GM12875 (cell line): ENCODE measurements at regions not wholly inside any gene's neighbourhood (a gene's known extent, or its start where the extent isn't known, plus 50 kb on each side); places are given as distances from the start of the nearest gene placed in this dataset.

ENCODE experiments used
- H3K4me3 ChIP-seq: one replicate; pipeline ENCODE4 v1.5.1; 2011; ENCODE audit warnings: low read depth, low read length, control low read depth
- CTCF ChIP-seq: IDR thresholded peaks from 2 replicates; pipeline ENCODE4 v1.5.1; 2011; ENCODE audit warnings: low read depth, mild to moderate bottlenecking, control low read depth, inconsistent platforms, low read length, moderate library complexity, borderline replicate concordance; ENCODE audit not compliant: insufficient read depth

DNA sequence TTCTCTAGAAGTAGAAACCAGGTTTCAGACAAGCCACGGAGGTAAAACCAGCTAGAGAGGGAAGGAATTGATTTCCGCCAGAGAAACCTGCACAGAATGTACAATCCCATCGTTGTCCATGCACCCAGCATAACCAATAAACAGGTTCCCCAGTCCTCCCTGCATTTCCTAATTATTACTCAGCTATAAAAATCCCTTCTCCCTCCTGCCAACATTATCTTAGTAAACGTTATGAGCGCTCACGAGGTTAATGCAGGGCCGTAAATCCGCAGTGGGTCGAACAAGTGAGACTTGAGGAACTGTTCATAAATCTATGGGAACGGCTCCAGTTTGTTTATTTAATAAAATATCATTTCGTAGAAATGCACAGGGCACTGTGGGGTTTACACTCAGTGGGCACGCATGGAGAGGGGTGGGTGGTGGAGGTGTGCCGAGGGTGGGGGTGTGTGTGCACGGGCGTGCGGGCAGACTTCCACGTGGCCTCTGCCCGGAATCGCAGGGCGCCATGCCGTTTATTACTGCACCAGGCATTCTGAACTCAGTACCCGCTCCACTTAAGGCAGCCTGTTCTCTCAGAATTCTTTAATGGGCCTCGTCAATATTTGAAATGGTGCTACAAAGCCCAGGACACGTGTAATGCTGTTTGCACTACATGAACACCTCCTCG is 257.3 kb downstream of the MIAT start:
- TF ChIP-seq CTCF, result no peak
- H3K4me3 ChIP-seq, result no peak overlapping the region

GRCh38 chr22:26916236-26916635 is 258.8 kb downstream of the MIAT start:
- TF ChIP-seq CTCF, result no peak
- H3K4me3 ChIP-seq, result no peak overlapping the region

DNA sequence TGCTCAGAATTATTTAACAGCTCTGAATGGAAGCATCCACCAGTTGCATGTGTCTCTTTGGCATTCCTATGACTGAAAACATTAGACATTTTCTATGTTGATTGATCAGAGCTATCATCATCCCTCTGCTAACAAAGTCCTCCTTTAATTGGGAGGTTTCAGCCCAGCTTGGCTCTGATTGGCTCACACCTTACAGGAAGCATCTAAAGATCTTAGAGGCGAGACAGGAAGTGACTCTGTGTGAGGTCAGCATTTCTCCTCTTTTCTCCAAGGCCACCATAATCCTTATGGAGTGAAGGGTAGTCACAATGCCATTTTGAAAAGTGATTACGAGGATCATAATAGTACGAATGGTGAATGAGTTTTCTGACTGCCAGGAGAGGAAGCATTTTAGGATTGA is 260.8 kb downstream of the MIAT start:
- H3K4me3 ChIP-seq, result no peak overlapping the region
- TF ChIP-seq CTCF, result no peak

DNA sequence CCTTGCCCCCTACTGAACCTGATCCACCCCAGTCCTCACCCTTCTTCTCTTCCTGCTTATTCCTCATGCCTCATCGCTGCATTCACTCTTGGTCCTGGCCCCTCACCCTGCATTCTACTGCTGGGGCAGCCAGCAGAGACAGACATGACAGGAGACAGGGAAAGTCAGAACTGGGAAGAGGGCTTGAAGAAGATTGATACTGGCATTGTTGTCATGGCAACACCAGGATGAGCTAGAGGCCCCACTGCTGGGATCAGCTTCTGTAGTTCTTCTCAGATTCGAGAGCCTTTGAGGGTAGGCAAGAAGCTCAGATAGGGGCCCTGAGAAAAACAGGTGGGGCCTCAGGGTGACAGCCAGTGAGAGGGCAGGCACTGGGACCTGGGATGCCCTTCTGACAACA is 264.3 kb downstream of the MIAT start:
- no peak for TF ChIP-seq CTCF
- H3K4me3 ChIP-seq, result no peak overlapping the region

- no peak overlapping the region for H3K4me3 ChIP-seq
- TF ChIP-seq CTCF, result no peak
Measured at GRCh38 chr22:26922806-26923205, 265.4 kb downstream of the MIAT start.

GRCh38 chr22:26923531-26923930 is 266.1 kb downstream of the MIAT start:
- no peak for TF ChIP-seq CTCF
- no peak overlapping the region for H3K4me3 ChIP-seq

DNA sequence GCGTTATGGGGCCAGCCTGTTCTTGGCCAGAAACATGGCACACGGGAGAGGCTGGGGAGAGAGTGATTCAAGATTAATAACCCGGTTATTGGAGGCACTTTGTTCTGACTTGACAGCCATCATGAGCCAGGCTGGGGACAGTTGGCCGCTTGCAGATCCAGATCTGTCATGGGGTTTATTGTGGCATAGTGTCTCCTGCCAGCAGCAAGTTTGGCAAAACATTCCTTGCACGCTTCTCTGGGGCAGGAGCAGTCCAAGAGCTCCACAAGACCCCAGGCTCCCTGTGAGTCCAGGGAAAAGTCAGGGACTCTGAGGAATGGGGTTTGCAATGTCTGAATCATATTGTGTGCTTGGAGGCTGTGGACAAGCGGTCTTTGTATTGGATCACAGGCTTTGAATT is 270.4 kb downstream of the MIAT start:
- no peak overlapping the region for H3K4me3 ChIP-seq
- no peak for TF ChIP-seq CTCF
